ENCODE measurements at regions not wholly inside any gene's neighbourhood (a gene's known extent, or its start where the extent isn't known, plus 50 kb on each side); places are given as distances from the start of the nearest gene placed in this dataset.

- ChIA-PET POLR2A (no interaction called here), CTCF (no interaction called here)
- ATAC-seq (no peak; the same call in 1 of the 2 replicates), DNase-seq (ENCODE audit: low spot score) (no peak)
- Mint-ChIP-seq H3K9me3 (peaks cover 7% of the 10 kb centered on the region; the same call in 1 of the 2 replicates), H3K36me3 (peaks cover 7% of the 10 kb centered on the region), H3K4me1 (no peaks in the 10 kb centered on the region), H3K4me3 (no peak overlapping the region), H3K27ac (no peak overlapping the region), H3K27me3 (ENCODE audit: low read depth) (peaks cover 5% of the 10 kb centered on the region; the same call in 1 of the 2 replicates)
- no peak for TF ChIP-seq E2F5 (CRISPR knock-in tag; IDR thresholded peaks at IDR 0.05)
Observed at GRCh38 chr15:95822961-95823360, 507.5 kb upstream of the NR2F2 start.

GRCh38 chr15:95825208-95825607, 505.3 kb upstream of the NR2F2 start:
- TF ChIP-seq SOX15 (CRISPR knock-in tag; IDR thresholded peaks at IDR 0.05) = no peak
- no peak for TF ChIP-seq FOXJ3 (CRISPR knock-in tag; IDR thresholded peaks at IDR 0.05; ENCODE audit: borderline replicate concordance)
- Mint-ChIP-seq H3K36me3 (peaks cover 14% of the 10 kb centered on the region), H3K4me1 (peaks cover 13% of the 10 kb centered on the region), H3K9me3 (peaks cover 13% of the 10 kb centered on the region), H3K27ac (no peak overlapping the region), H3K27me3 (ENCODE audit: low read depth) (peaks cover 9% of the 10 kb centered on the region), H3K4me3 (no peak overlapping the region)
- CTCF ChIA-PET = no interaction called here
- no peak for DNase-seq (ENCODE audit: low spot score)
- POLR2A ChIA-PET = no interaction called here
- ATAC-seq = no peak

- Mint-ChIP-seq H3K36me3 (peaks cover 14% of the 10 kb centered on the region), H3K27me3 (ENCODE audit: low read depth) (peaks cover 9% of the 10 kb centered on the region), H3K4me3 (no peak overlapping the region), H3K27ac (no peak overlapping the region), H3K9me3 (peaks cover 13% of the 10 kb centered on the region), H3K4me1 (peaks cover 17% of the 10 kb centered on the region)
- no peak for DNase-seq (ENCODE audit: low spot score)
- ChIA-PET CTCF (no interaction called here), POLR2A (no interaction called here)
- TF ChIP-seq AR (CRISPR knock-in tag; IDR thresholded peaks at IDR 0.05) (no peak), NFE2L1 (CRISPR knock-in tag; IDR thresholded peaks at IDR 0.05) (no peak), FOXP4 (CRISPR knock-in tag; IDR thresholded peaks at IDR 0.05) (no peak), ZNF423 (CRISPR knock-in tag; IDR thresholded peaks at IDR 0.05) (no peak), ZNF232 (CRISPR knock-in tag; IDR thresholded peaks at IDR 0.05) (no peak), JAZF1 (CRISPR knock-in tag; IDR thresholded peaks at IDR 0.05) (no peak), ZBTB43 (CRISPR knock-in tag; IDR thresholded peaks at IDR 0.05) (no peak), NR2C2 (CRISPR knock-in tag; IDR thresholded peaks at IDR 0.05) (no peak), ZNF138 (CRISPR knock-in tag; conservative IDR thresholded peaks at IDR 0.05) (no peak), ZNF512 (CRISPR knock-in tag; IDR thresholded peaks at IDR 0.05; ENCODE audit: borderline replicate concordance) (no peak), E2F4 (CRISPR knock-in tag; IDR thresholded peaks at IDR 0.05; ENCODE audit: borderline replicate concordance, low read depth) (no peak), ELF4 (CRISPR knock-in tag; IDR thresholded peaks at IDR 0.05; ENCODE audit: low read depth) (no peak), OVOL2 (CRISPR knock-in tag; IDR thresholded peaks at IDR 0.05; ENCODE audit: borderline replicate concordance) (no peak), TCF7 (CRISPR knock-in tag; IDR thresholded peaks at IDR 0.05; ENCODE audit: low read depth) (no peak), ZBTB21 (CRISPR knock-in tag; IDR thresholded peaks at IDR 0.05; ENCODE audit: borderline replicate concordance) (no peak)
- ATAC-seq = no peak
Observed at GRCh38 chr15:95825671-95826411, 504.7 kb upstream of the NR2F2 start.
